CMK (cell line): ENCODE measurements at regions not wholly inside any gene's neighbourhood (a gene's known extent, or its start where the extent isn't known, plus 50 kb on each side); places are given as distances from the start of the nearest gene placed in this dataset.
"Not testable (repeated sequence)": the region's sequence is repeated elsewhere in the genome, so short reads cannot be mapped to it uniquely, and the experiment has no call there.

ENCODE experiments used
- DNase-seq: peaks from one replicate; pipeline ENCODE4 v3.0.0-alpha.2; 2010; ENCODE audit warnings: low read depth

DNA sequence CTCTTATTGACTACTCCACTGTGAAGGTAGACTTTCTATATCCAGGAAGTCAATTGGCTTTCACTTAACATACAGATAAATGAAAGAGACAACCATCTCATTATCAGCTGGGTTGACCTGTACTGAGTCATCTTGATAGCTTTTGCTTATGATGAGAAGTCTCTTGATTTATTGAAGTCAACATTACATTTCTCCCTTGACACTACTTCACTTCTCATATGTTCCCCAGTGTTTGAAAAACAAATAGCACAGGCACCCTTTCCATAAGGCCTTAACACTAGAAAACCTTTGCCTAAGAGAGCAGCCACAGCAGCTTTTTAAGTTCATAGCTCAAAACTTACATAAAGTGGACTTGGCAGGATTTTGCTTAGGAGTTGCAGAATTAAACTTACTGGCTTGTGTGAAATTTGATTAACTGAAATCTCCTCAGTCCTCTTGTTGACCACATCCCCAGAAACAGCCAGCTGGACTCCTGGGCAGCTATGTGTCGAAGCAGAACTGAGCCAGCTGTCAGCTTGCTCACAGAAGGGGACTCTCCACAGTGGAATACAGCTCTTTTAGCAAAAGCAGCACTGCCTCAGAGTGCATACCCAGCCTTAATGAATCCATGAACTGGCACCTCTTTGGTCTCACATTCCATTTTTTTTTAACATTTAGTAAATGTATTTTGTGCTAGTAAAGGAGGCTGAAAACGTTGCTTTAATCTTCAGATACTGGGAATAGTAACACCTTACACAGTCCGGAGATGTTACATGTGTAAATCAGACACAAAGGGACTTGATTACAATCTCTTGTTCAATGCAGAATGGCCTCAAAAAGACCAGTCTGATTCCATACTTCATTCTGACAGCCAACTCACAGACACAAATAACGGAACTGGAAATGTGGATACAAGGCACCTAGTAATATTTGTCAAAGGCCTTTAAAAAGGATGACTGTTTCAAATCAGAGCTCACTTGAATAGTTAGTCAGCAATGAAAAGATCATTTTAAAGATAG is 1532.7 kb downstream of the HACE1 start:
- DNase-seq = no peak

- no peak for DNase-seq
Measured at GRCh38 chr6:103313432-103313831, 1546.3 kb downstream of the HACE1 start.

DNA sequence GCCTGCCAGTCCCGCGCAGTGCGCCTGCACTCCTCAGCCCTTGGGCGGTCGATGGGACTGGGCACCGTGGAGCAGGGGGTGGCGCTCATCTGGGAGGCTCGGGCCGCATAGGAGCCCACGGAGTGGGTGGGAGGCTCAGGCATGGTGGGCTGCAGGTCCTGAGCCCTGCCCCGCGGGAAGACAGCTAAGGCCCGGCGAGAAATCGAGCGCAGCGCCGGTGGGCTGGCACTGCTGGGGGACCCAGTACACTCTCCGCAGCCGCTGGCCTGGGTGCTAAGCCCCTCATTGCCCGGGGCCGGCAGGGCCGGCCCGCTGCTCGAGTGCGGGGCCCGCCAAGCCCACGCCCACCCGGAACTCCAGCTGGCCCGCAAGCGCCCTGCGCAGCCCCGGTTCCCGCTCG is 1565.3 kb downstream of the HACE1 start:
- DNase-seq = not testable (repeated sequence)

GRCh38 chr6:103284835-103285234 is 1574.9 kb downstream of the HACE1 start:
- DNase-seq = no peak

DNA sequence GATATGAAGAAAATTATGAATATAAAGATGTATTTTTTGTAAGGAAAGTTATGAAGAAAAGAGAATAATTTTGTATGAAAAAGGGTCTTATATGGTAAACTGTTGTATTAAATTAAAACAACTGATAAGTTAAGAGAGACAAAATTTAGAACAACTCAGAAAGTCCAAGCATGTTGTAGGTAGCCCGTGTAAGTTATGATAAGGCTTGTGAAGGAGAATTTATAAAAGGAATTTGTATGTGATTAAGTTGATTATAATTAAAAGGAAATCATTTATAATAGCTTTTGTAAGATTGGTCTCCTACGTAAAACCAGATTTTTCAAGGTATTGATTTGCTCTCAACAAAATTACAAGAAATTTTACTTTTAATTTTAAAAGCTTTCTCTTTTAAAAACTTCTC is 1579.3 kb downstream of the HACE1 start:
- no peak for DNase-seq

GRCh38 chr6:103277936-103278335 is 1581.8 kb downstream of the HACE1 start:
- no peak for DNase-seq

DNA sequence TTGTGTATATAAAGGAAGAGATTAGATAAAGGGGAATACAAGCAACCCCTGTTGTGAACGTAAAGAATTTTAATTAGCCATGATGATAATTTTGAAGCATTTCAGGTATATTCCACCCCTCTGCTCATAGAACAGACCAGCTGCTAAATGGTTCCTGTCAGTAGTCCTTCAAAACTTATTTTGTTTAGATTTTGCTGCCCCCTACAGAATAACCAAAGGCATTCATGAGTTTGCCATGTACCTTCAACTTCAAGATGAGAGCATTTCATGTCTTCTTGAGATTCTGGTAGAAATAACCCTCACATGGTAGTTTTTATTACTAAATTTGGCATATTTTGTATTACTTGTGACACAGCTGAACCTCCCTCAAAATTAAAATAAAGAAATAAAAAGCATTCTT is 1586.7 kb downstream of the HACE1 start:
- DNase-seq = no peak

GRCh38 chr6:103269581-103269980 is 1590.1 kb downstream of the HACE1 start:
- DNase-seq = no peak

- no peak for DNase-seq
Measured at GRCh38 chr6:103268335-103268734, 1591.4 kb downstream of the HACE1 start.

- no peak for DNase-seq
Measured at GRCh38 chr6:103264020-103264419, 1595.7 kb downstream of the HACE1 start.

- DNase-seq = no peak
Measured at GRCh38 chr6:103255132-103255531, 1604.6 kb downstream of the HACE1 start.

DNA sequence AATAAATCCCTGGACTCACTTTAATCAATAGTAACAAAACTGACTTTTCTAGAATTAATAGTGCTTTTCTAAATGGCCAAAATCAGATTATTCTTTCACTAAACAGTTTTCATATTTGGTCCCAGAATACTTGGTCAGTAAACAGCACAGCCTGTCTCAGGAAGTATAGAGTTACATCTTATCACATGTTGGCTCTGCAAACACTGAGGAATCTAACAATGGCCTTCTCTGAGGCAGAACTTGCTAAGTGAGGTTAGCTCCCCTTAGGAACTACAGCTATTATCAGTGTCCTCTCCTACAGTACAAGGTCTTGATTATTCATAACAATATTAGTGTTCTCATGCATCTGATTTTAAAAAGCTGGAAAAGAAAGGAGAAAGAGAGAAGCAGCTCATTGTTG is 1622.8 kb downstream of the HACE1 start:
- DNase-seq = no peak

DNA sequence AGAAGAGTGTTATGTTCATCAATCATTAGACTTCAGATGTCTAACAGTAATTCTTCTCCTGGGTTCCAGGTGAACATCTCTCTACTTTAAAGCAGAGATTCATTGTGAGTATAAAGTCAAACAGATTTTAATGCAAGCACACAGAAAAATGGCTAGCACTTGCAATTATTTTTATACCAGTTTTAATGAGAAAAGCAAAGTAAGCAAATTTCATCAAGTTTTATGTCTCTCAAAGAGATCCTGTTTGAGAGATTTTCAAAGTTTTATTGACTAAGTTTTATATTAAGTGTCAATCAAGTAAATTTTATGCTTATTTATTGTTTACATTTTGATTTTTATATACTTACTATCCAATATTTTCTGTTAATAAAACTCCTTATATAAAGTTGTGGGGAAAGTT is 1628.5 kb downstream of the HACE1 start:
- no peak for DNase-seq

GRCh38 chr6:103215847-103216246 is 1643.9 kb downstream of the HACE1 start:
- no peak for DNase-seq

DNA sequence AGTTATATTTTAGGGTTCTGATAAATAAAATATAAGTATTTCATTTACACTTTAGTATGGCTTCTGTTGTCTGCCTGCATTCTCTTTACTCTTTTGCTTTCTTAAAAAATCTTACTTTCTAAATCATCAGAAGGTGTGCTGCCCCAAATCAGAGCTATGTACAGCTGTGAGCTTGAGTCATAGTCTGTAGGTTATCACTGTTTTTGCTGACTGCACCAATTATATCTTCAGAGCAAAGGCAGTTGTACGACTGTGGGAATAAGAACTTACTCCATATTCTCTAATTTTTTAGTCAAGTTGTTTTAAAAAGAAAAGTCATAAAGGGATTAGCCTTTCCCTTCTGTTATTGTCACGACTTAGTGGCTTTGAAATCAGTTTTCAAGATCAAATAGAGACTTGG is 1649.0 kb downstream of the HACE1 start:
- no peak for DNase-seq

DNA sequence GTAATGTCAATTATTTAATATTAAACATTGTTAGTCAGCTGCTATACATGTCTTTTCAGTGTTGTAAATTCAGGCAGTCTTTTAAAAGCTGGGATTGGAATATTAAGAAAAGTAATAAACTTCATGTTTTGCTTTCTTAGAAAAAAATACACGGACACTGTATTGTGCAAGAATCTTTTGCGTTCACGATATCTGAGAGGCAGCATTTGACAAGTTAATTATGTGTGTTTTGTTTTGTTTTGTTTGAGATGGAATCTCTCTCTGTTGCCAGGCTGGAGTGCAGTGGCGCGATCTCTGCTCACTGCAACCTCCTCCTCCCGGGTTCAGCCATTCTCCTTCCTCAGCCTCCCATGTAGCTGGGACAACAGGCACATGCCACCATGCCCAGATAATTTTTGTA is 1661.3 kb downstream of the HACE1 start:
- DNase-seq = no peak

GRCh38 chr6:103193413-103193812 is 1666.3 kb downstream of the HACE1 start:
- no peak for DNase-seq

- DNase-seq = no peak
Measured at GRCh38 chr6:103191391-103192093, 1668.2 kb downstream of the HACE1 start.

DNA sequence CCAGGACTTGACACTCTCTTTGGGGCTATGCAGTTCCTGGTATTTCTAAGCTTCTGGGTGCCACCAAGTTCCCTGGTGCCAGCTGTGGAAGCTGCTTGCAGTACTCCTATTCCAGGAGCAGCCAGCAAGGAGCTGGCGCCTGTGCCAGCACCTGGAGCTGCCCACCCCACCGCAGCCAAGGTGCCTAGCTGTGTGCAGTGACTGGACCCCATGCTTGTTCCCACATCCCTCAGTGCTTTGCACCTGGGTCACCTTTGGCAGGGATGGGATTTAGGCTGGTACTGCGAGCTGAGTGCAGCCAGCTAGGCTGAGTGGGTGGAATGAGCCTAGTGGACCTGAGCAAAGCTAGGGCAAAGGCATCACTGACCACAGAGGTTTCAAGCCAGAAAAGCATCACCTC is 1674.9 kb downstream of the HACE1 start:
- DNase-seq = no peak

DNA sequence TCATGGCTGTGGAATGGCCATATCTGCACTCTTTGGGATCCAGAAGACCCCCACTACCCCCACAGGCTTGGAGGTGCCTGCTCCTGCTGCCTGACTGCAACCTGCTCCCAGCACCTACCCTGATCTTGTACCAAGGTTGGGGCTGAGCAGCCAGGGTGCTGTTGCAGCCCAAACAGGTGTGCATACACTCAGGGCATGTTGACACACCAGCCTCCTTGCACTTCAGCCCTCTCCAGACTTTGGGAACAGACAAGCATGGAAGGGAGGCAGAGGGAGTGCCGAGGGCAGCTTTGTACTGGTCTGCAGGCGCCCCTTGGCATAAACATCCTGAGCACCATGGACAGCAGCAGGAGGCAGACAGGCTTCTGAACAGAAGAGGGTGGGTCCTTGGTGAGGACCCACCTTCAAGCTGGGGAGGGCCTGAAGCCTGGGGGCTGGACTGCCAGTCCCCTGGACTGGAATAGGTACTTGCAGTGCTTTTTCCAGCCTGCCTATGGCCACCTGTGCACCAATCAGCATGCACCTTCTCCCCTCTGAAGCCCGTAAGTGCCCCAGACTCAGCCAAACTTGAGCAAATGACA is 1675.8 kb downstream of the HACE1 start:
- no peak for DNase-seq

DNA sequence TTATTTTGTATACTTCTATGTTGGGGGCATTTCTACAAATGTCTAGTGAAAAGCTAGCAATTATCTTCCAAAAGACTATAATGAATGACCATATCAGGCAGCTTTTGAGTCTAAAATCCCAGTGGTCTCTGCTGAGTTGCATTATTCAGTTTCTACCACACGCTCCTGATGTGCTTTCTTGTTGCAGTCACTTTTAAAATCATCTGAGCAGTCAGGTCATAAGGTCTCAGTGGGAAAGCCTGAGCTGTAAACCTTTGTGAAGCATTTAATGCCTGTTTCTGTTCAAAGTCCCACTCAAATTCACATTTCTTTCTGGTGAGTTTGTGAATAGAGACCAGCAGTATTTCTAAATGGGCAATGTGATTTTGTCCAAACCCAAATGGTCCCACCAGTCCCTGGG is 1681.5 kb downstream of the HACE1 start:
- no peak for DNase-seq

DNA sequence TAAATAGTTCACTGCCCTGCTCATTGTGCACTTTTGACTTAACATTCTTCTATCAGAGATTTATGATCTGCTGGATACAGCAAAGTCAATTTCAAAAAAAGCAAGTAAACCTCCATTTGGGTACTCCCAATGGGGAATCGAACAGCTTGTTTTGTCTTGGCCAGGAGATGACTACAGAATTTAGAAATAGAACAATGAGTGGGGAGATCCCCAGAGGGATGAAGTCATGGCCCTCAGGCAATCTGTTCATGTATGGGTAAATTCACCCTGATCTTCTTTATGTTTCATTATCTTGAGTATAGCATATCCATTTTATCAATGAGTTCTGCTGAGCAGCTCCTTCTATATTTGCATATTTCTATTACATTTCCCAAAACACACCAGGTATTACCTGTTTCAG is 1681.9 kb downstream of the HACE1 start:
- no peak for DNase-seq

DNA sequence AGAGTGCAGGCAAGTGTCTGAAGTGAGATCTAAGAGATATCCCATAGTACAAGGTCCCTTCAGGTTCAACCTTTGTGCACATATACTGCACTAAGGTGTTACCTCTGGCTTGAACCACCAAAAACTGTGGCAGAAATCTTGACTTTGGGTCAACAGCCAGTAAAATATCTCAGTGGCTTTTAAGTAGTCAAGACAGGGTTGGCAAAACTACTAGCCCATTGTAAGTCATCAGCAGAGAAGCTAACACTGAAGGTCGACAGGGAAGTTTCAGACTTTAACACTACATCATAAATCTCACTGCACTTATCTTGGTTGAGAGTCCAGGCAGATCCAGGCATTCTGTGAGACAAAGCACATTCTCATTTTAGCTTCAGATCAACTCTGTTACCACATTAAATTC is 1684.7 kb downstream of the HACE1 start:
- DNase-seq = no peak
